Lower lobe of right lung (tissue), 2 donors: ENCODE measurements at regions not wholly inside any gene's neighbourhood (a gene's known extent, or its start where the extent isn't known, plus 50 kb on each side); places are given as distances from the start of the nearest gene placed in this dataset.

Source experiments
- ATAC-seq, 2 donors: fragments of 200-7000 bp; cut with Tn5 transposase; one replicate each; pipeline ENCODE4 v1.9.1; 2020 to 2022; ENCODE audit warnings: mild to moderate bottlenecking in 2 of 2, moderate library complexity in 2 of 2
- DNase-seq: peaks from one replicate; pipeline ENCODE4 v3.0.0-alpha.2; 2020
- H3K27ac ChIP-seq: fragments of 200-600 bp; one replicate; pipeline ENCODE4 v1.8.0; 2022
- H3K27me3 ChIP-seq: fragments of 200-600 bp; one replicate; pipeline ENCODE4 v1.8.0; 2022; ENCODE audit warnings: low read depth
- H3K36me3 ChIP-seq: fragments of 200-600 bp; one replicate; pipeline ENCODE4 v1.8.0; 2022; ENCODE audit warnings: mild to moderate bottlenecking
- H3K4me1 ChIP-seq: fragments of 200-600 bp; one replicate; pipeline ENCODE4 v1.8.0; 2022
- H3K4me3 ChIP-seq: fragments of 200-600 bp; one replicate; pipeline ENCODE4 v1.8.0; 2022; ENCODE audit warnings: mild to moderate bottlenecking
- H3K9me3 ChIP-seq: fragments of 200-600 bp; one replicate; pipeline ENCODE4 v1.8.0; 2022
- CTCF ChIP-seq: fragments of 200-600 bp; IDR thresholded peaks from one replicate; pipeline ENCODE4 v1.8.0; 2022; ENCODE audit warnings: antibody characterized with exemption, mild to moderate bottlenecking
- intact Hi-C: fragments of 100-400 bp; cut with DNase I; formaldehyde crosslinking; loops from one replicate; pipeline ENCODE4 v1.11.0; 2022
- donor health status: DM: no; HTN: yes; CAD: no; lungs with severe emphysema.

- no peak for DNase-seq
- Histone ChIP-seq H3K27me3 (no peaks in the 10 kb centered on the region), H3K4me3 (no peak overlapping the region), H3K36me3 (no peaks in the 10 kb centered on the region), H3K27ac (peak overlapping the region; percentile 88), H3K4me1 (peaks cover 88% of the 10 kb centered on the region), H3K9me3 (no peaks in the 10 kb centered on the region)
- no peak for TF ChIP-seq CTCF
- intact Hi-C loops: no loop called here
- ATAC-seq: no peak
Observed at GRCh38 chr2:43130548-43130875, 95.9 kb downstream of the ZFP36L2 start.

- intact Hi-C loops: no loop called here
- H3K36me3 ChIP-seq: no peaks in the 10 kb centered on the region
- peaks cover 82% of the 10 kb centered on the region for H3K4me1 ChIP-seq
- no peak for TF ChIP-seq CTCF
- H3K27ac ChIP-seq: peak overlapping the region; percentile 88
- no peak overlapping the region for H3K4me3 ChIP-seq
- ATAC-seq (peak; percentile 39 to 50), DNase-seq (peak; percentile 84)
- no peaks in the 10 kb centered on the region for H3K27me3 ChIP-seq
- H3K9me3 ChIP-seq: no peaks in the 10 kb centered on the region
Observed at GRCh38 chr2:43129676-43130547, 96.5 kb downstream of the ZFP36L2 start.

- Histone ChIP-seq H3K27ac (peak overlapping the region; percentile 88), H3K9me3 (no peaks in the 10 kb centered on the region)
- DNase-seq: no peak
Observed at GRCh38 chr2:43128559-43128955, 97.8 kb downstream of the ZFP36L2 start.

GRCh38 chr2:43127941-43128558 lies 98.4 kb downstream of the ZFP36L2 start:
- Histone ChIP-seq H3K4me3 (peak overlapping the region; percentile 7), H3K27ac (peak overlapping the region; percentile 88), H3K4me1 (peaks cover 63% of the 10 kb centered on the region), H3K27me3 (no peaks in the 10 kb centered on the region), H3K9me3 (no peaks in the 10 kb centered on the region), H3K36me3 (no peaks in the 10 kb centered on the region)
- intact Hi-C loops: no loop called here
- no peak for DNase-seq
- TF ChIP-seq CTCF: no peak
- ATAC-seq: no peak

More at GRCh38 chr2:43128559-43128955, 97.8 kb downstream of the ZFP36L2 start:
- Histone ChIP-seq H3K4me1 (peaks cover 68% of the 10 kb centered on the region), H3K27me3 (no peaks in the 10 kb centered on the region), H3K36me3 (no peaks in the 10 kb centered on the region), H3K4me3 (peak overlapping the region; percentile 7)
- intact Hi-C loops: no loop called here
- TF ChIP-seq CTCF: no peak
- no peak for ATAC-seq

- H3K27me3 ChIP-seq: no peaks in the 10 kb centered on the region
- ATAC-seq: peak; percentile 52 to 72
- no peaks in the 10 kb centered on the region for H3K36me3 ChIP-seq
- no peaks in the 10 kb centered on the region for H3K9me3 ChIP-seq
- DNase-seq: peak; percentile 91
- peak overlapping the region; percentile 7 for H3K4me3 ChIP-seq
- TF ChIP-seq CTCF: peak; percentile 66
- H3K27ac ChIP-seq: peak overlapping the region; percentile 88
- intact Hi-C loops: no loop called here
- H3K4me1 ChIP-seq: peaks cover 58% of the 10 kb centered on the region
Observed at GRCh38 chr2:43127208-43127940, 99.0 kb downstream of the ZFP36L2 start.
